ENCODE measurements at regions not wholly inside any gene's neighbourhood (a gene's known extent, or its start where the extent isn't known, plus 50 kb on each side); places are given as distances from the start of the nearest gene placed in this dataset.

DNA sequence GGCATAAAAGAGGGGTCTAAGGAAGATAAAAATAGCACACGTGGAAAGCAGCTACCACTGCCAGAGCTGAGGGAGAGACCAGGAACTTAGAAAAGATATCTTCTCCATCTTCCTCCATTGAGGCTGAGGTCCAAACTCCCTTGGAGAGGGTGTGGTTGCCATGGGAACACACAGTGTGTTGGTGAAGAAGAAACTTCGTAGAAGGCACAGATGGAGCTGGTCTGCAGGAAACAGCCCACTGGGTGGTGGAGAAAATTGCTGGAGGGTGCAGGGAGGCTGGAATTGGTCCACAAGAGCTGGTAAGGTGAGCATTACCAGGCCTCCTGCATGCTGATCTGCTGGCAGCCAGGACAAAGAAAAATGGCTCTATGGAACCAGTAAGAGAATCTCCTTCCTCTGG, 191.0 kb downstream of the HRH4 start:
- 76% methylated on average over 1 of the region's 2 CpGs for WGBS (ENCODE audit: insufficient coverage)
- intact Hi-C loops (cut with micrococcal nuclease) = no loop called here
- Mint-ChIP-seq H3K9me3 (ENCODE audit: insufficient read depth) (no peaks in the 10 kb centered on the region), H3K27ac (no peak overlapping the region), H3K27me3 (peaks cover 6% of the 10 kb centered on the region), H3K4me1 (no peaks in the 10 kb centered on the region), H3K4me3 (no peak overlapping the region)
- no peak overlapping the region for H2AFZ ChIP-seq (ENCODE audit: insufficient read depth, low read depth, low read length, poor library complexity, severe bottlenecking)
- peaks cover 0 to 3% (median 0%) of the 10 kb centered on the region in 3 donors for H3K9me3 ChIP-seq (ENCODE audit: control extremely low read depth in 1 of 3, control insufficient read depth in 2 of 3, insufficient read depth in 1 of 3, low read length in 2 of 3)
- H4K20me1 ChIP-seq (ENCODE audit: control insufficient read depth, insufficient read depth, low read length, poor library complexity, severe bottlenecking) = no peaks in the 10 kb centered on the region
- no peaks in the 10 kb centered on the region for H3K36me3 ChIP-seq (replicated peaks in 1 of 2; ENCODE audit: control extremely low read depth in 1 of 2, control insufficient read depth in 1 of 2, extremely low read depth in 1 of 2, insufficient read depth in 2 of 2, low read length in 1 of 2)
- TF ChIP-seq, protein P1, sequence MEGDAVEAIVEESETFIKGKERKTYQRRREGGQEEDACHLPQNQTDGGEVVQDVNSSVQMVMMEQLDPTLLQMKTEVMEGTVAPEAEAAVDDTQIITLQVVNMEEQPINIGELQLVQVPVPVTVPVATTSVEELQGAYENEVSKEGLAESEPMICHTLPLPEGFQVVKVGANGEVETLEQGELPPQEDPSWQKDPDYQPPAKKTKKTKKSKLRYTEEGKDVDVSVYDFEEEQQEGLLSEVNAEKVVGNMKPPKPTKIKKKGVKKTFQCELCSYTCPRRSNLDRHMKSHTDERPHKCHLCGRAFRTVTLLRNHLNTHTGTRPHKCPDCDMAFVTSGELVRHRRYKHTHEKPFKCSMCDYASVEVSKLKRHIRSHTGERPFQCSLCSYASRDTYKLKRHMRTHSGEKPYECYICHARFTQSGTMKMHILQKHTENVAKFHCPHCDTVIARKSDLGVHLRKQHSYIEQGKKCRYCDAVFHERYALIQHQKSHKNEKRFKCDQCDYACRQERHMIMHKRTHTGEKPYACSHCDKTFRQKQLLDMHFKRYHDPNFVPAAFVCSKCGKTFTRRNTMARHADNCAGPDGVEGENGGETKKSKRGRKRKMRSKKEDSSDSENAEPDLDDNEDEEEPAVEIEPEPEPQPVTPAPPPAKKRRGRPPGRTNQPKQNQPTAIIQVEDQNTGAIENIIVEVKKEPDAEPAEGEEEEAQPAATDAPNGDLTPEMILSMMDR (IDR thresholded peaks at IDR 0.05) = no peak
- TF ChIP-seq EZH2 (IDR thresholded peaks at IDR 0.05; ENCODE audit: borderline replicate concordance, insufficient read depth, low read depth, low read length, poor library complexity, severe bottlenecking) = no peak
- no peaks in the 10 kb centered on the region for H3K4me1 ChIP-seq (ENCODE audit: control insufficient read depth in 2 of 2, insufficient read depth in 2 of 2, low read length in 2 of 2)
- H3K4me2 ChIP-seq (replicated peaks; ENCODE audit: low read depth, low read length, poor library complexity, severe bottlenecking) = no peak overlapping the region
- H3K9ac ChIP-seq (ENCODE audit: low read length) = no peak overlapping the region
- H3K4me3 ChIP-seq (ENCODE audit: control extremely low read depth in 1 of 5, extremely low read depth in 1 of 5, insufficient read depth in 1 of 5, low read depth in 2 of 5, low read length in 4 of 5) = no peak overlapping the region
- ATAC-seq (ENCODE audit: low read depth) (no peak), DNase-seq (no peak)
- ChIA-PET CTCF (no interaction called here), POLR2A (no interaction called here)
- H3K79me2 ChIP-seq (ENCODE audit: control insufficient read depth, insufficient read depth, low read length) = no peaks in the 10 kb centered on the region
- no peak overlapping the region for H3K27ac ChIP-seq (ENCODE audit: low read length in 2 of 2)
- no peaks in the 10 kb centered on the region for H3K27me3 ChIP-seq (replicated peaks in 1 of 4; ENCODE audit: control extremely low read depth in 1 of 4, control insufficient read depth in 3 of 4, insufficient read depth in 4 of 4, low read length in 3 of 4)

DNA sequence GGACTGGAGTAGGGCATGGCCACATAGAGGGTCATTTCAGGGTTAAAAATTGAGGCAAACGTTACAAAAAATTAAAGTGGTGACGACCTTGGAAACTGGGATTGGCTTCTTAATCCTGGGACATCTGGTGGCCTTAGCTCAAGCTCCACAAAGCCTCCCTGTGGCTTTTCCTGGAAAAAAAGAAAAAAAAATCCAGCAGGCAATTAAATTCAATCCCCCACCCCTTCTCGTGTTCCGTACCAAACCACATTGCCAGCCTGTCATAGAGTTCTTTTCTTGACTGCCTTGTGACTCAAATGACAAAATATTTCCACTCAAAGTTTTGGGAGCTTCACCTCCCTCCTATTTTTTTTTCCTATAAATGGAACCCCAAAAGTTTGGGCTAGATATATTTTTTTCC, 195.6 kb downstream of the HRH4 start:
- Mint-ChIP-seq H3K9me3 (ENCODE audit: insufficient read depth) (no peaks in the 10 kb centered on the region), H3K27me3 (peaks cover 8% of the 10 kb centered on the region), H3K27ac (no peak overlapping the region), H3K4me3 (no peak overlapping the region), H3K4me1 (peaks cover 20% of the 10 kb centered on the region)
- peaks cover 6 to 10% of the 10 kb centered on the region in 2 donors for H3K4me1 ChIP-seq (ENCODE audit: control insufficient read depth in 2 of 2, insufficient read depth in 2 of 2, low read length in 2 of 2)
- CTCF ChIA-PET = no interaction called here
- TF ChIP-seq, protein P1 (IDR thresholded peaks at IDR 0.05) = no peak
- TF ChIP-seq EZH2 (IDR thresholded peaks at IDR 0.05; ENCODE audit: borderline replicate concordance, insufficient read depth, low read depth, low read length, poor library complexity, severe bottlenecking) = no peak
- 90% methylated on average over 4 of the region's 4 CpGs for WGBS (ENCODE audit: insufficient coverage)
- H4K20me1 ChIP-seq (ENCODE audit: control insufficient read depth, insufficient read depth, low read length, poor library complexity, severe bottlenecking) = no peaks in the 10 kb centered on the region
- POLR2A ChIA-PET = no interaction called here
- no peak overlapping the region for H3K4me2 ChIP-seq (replicated peaks; ENCODE audit: low read depth, low read length, poor library complexity, severe bottlenecking)
- DNase-seq (no peak), ATAC-seq (ENCODE audit: low read depth) (no peak)
- no peaks in the 10 kb centered on the region for H3K36me3 ChIP-seq (replicated peaks in 1 of 2; ENCODE audit: control extremely low read depth in 1 of 2, control insufficient read depth in 1 of 2, extremely low read depth in 1 of 2, insufficient read depth in 2 of 2, low read length in 1 of 2)
- H3K4me3 ChIP-seq (ENCODE audit: control extremely low read depth in 1 of 5, extremely low read depth in 1 of 5, insufficient read depth in 1 of 5, low read depth in 2 of 5, low read length in 4 of 5) = no peak overlapping the region
- H3K27me3 ChIP-seq (replicated peaks in 1 of 4; ENCODE audit: control extremely low read depth in 1 of 4, control insufficient read depth in 3 of 4, insufficient read depth in 4 of 4, low read length in 3 of 4) = no peaks in the 10 kb centered on the region
- intact Hi-C loops (cut with micrococcal nuclease) = no loop called here
- H3K9me3 ChIP-seq (ENCODE audit: control extremely low read depth in 1 of 3, control insufficient read depth in 2 of 3, insufficient read depth in 1 of 3, low read length in 2 of 3) = peaks cover 0 to 3% (median 0%) of the 10 kb centered on the region in 3 donors
- no peaks in the 10 kb centered on the region for H3K79me2 ChIP-seq (ENCODE audit: control insufficient read depth, insufficient read depth, low read length)
- H3K27ac ChIP-seq (ENCODE audit: low read length in 2 of 2) = no peak overlapping the region
- H2AFZ ChIP-seq (ENCODE audit: insufficient read depth, low read depth, low read length, poor library complexity, severe bottlenecking) = no peak overlapping the region
- H3K9ac ChIP-seq (ENCODE audit: low read length) = no peak overlapping the region

All from B cell (primary cell).